ENCODE measurements at regions not wholly inside any gene's neighbourhood (a gene's known extent, or its start where the extent isn't known, plus 50 kb on each side); places are given as distances from the start of the nearest gene placed in this dataset.

DNA sequence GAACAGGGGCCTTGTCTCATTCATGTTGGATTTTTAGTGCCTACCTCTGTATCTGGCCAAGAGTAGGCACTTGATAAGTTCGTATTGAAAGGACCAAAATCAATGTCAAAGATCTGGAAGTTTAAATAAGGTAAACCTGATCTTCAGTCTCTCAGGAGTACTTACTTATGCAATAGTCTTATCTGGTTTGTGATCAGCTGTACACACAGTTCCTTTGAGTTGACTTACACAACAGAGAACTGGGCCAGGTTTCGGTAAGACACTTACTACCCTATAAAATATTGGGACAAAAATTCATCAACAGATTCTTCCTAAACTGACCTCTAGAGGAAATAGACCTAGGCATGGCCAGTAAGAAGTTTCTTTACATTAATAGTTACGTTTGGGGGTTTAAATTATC, 113.6 kb upstream of the NXPH2 start:
- TF ChIP-seq TAF1 (IDR thresholded peaks at IDR 0.05; ENCODE audit: low read depth, low read length) (no peak), POLR2A (IDR thresholded peaks at IDR 0.05; ENCODE audit: low read depth, low read length) (no peak), POLR2AphosphoS5 (IDR thresholded peaks at IDR 0.05; ENCODE audit: low read depth, low read length) (no peak), SPI1 (IDR thresholded peaks at IDR 0.05; ENCODE audit: low read depth, low read length) (no peak), POU2F2 (IDR thresholded peaks at IDR 0.05; ENCODE audit: low read depth, low read length) (no peak)

Data from GM12891 (cell line).